H9 (cell line): ENCODE measurements at regions not wholly inside any gene's neighbourhood (a gene's known extent, or its start where the extent isn't known, plus 50 kb on each side); places are given as distances from the start of the nearest gene placed in this dataset.

Experiments
- DNase-seq: peaks from one replicate; pipeline ENCODE4 v3.0.0-alpha.2; 2017
- H2AFZ ChIP-seq: one replicate; pipeline ENCODE4 v1.6.1; 2013; ENCODE audit warnings: mild to moderate bottlenecking, low read length, control low read depth, moderate library complexity
- H2AK5ac ChIP-seq: 2 replicates; pipeline ENCODE4 v1.6.1; 2013; ENCODE audit warnings: low read length, control low read depth, mixed read lengths; ENCODE audit not compliant: insufficient read length
- H2BK120ac ChIP-seq: one replicate; pipeline ENCODE4 v1.6.1; 2013; ENCODE audit warnings: low read depth, mild to moderate bottlenecking, low read length, control low read depth, inconsistent platforms; ENCODE audit not compliant: poor library complexity, severe bottlenecking
- H2BK12ac ChIP-seq: 2 replicates; pipeline ENCODE4 v1.6.1; 2013; ENCODE audit warnings: low read length, control low read depth, mixed read lengths, low read depth; ENCODE audit not compliant: insufficient read length
- H2BK15ac ChIP-seq: 2 replicates; pipeline ENCODE4 v1.6.1; 2013; ENCODE audit warnings: low read depth, low read length, control low read depth
- H2BK20ac ChIP-seq: one replicate; pipeline ENCODE4 v1.6.1; 2013; ENCODE audit warnings: low read depth, mild to moderate bottlenecking, low read length, control low read depth, inconsistent platforms; ENCODE audit not compliant: poor library complexity, severe bottlenecking
- H2BK5ac ChIP-seq: 2 replicates; pipeline ENCODE4 v1.6.1; 2013; ENCODE audit warnings: low read length, control low read depth, mixed read lengths; ENCODE audit not compliant: insufficient read length
- H3K14ac ChIP-seq: 2 replicates; pipeline ENCODE4 v1.6.1; 2013; ENCODE audit warnings: low read length, control low read depth; ENCODE audit not compliant: insufficient read depth
- H3K18ac ChIP-seq: 2 replicates; pipeline ENCODE4 v1.6.1; 2013; ENCODE audit warnings: low read depth, mild to moderate bottlenecking, mixed read lengths, low read length, control low read depth; ENCODE audit not compliant: insufficient read length
- H3K23ac ChIP-seq: 2 replicates; pipeline ENCODE4 v1.6.1; 2013; ENCODE audit warnings: low read length, control low read depth, mixed read lengths, low read depth; ENCODE audit not compliant: insufficient read length
- H3K23me2 ChIP-seq: 2 replicates; pipeline ENCODE4 v1.6.1; 2013; ENCODE audit warnings: low read depth, mild to moderate bottlenecking, mixed read lengths, low read length, control low read depth; ENCODE audit not compliant: insufficient read length, poor library complexity, severe bottlenecking
- H3K27ac ChIP-seq: 2 replicates; pipeline ENCODE4 v1.5.1; 2013; ENCODE audit warnings: low read length, control low read depth, mixed read lengths, low read depth; ENCODE audit not compliant: insufficient read length
- H3K27me3 ChIP-seq: 2 replicates; pipeline ENCODE4 v1.6.1; 2013; ENCODE audit warnings: low read length, control low read depth, inconsistent platforms; ENCODE audit not compliant: insufficient read depth
- H3K4ac ChIP-seq: 2 replicates; pipeline ENCODE4 v1.6.1; 2013; ENCODE audit warnings: low read depth, mild to moderate bottlenecking, control low read depth, inconsistent platforms, low read length, moderate library complexity
- H3K4me1 ChIP-seq: 2 replicates; pipeline ENCODE4 v1.6.1; 2013; ENCODE audit warnings: low read length, control low read depth, inconsistent platforms; ENCODE audit not compliant: insufficient read depth
- H3K4me2 ChIP-seq: 2 replicates; pipeline ENCODE4 v1.6.1; 2013; ENCODE audit warnings: low read length, control low read depth, mixed read lengths; ENCODE audit not compliant: insufficient read length, insufficient read depth
- H3K56ac ChIP-seq: 2 replicates; pipeline ENCODE4 v1.6.1; 2013; ENCODE audit warnings: low read depth, mild to moderate bottlenecking, mixed read lengths, low read length, control low read depth; ENCODE audit not compliant: insufficient read length
- H3K79me1 ChIP-seq: 2 replicates; pipeline ENCODE4 v1.6.1; 2013; ENCODE audit warnings: low read depth, mild to moderate bottlenecking, moderate library complexity, low read length, control low read depth, inconsistent platforms; ENCODE audit not compliant: insufficient read depth, poor library complexity, severe bottlenecking
- H3K79me2 ChIP-seq: 2 replicates; pipeline ENCODE4 v1.6.1; 2013; ENCODE audit warnings: low read length, control low read depth, inconsistent platforms; ENCODE audit not compliant: insufficient read depth
- H3K9ac ChIP-seq: 2 replicates; pipeline ENCODE4 v1.6.1; 2013; ENCODE audit warnings: low read length, control low read depth, mixed read lengths; ENCODE audit not compliant: insufficient read length; ENCODE audit errors: extremely low read depth
- H3K9me3 ChIP-seq: one replicate; pipeline ENCODE4 v1.6.1; 2013; ENCODE audit warnings: low read depth, low read length, inconsistent platforms; ENCODE audit not compliant: control insufficient read depth
- H3T11ph ChIP-seq: one replicate; pipeline ENCODE4 v1.6.1; 2013; ENCODE audit warnings: mild to moderate bottlenecking, low read length, control low read depth, inconsistent platforms
- H4K20me1 ChIP-seq: one replicate; pipeline ENCODE4 v1.6.1; 2013; ENCODE audit not compliant: control insufficient read depth, insufficient read length, insufficient read depth
- H4K5ac ChIP-seq: 2 replicates; pipeline ENCODE4 v1.6.1; 2013; ENCODE audit warnings: low read depth, mild to moderate bottlenecking, mixed read lengths, low read length, control low read depth; ENCODE audit not compliant: insufficient read length
- H4K8ac ChIP-seq: replicated peaks from 2 replicates; pipeline ENCODE4 v1.6.1; 2013; ENCODE audit warnings: low read length, control low read depth, mixed read lengths, low read depth; ENCODE audit not compliant: insufficient read length
- H4K91ac ChIP-seq: 2 replicates; pipeline ENCODE4 v1.6.1; 2013; ENCODE audit warnings: low read depth, mild to moderate bottlenecking, moderate library complexity, mixed read lengths, low read length, control low read depth; ENCODE audit not compliant: insufficient read length
- H3K27ac Mint-ChIP-seq, 3 experiments: 2 replicates in 2 of 3; 3 replicates in 1 of 3; pipeline ENCODE4 v1.8.0; 2020 to 2021; ENCODE audit warnings: mixed read lengths in 3 of 3, mild to moderate bottlenecking in 1 of 3, moderate library complexity in 1 of 3
- H3K27me3 Mint-ChIP-seq: 2 replicates; pipeline ENCODE4 v1.8.0; 2021; ENCODE audit warnings: low read depth, mild to moderate bottlenecking, moderate library complexity, mixed read lengths
- H3K36me3 Mint-ChIP-seq, 3 experiments: 2 replicates in 2 of 3; 3 replicates in 1 of 3; pipeline ENCODE4 v1.8.0; 2020 to 2021; ENCODE audit warnings: low read depth in 3 of 3, mixed read lengths in 3 of 3; ENCODE audit not compliant: insufficient read depth in 1 of 3
- H3K4me1 Mint-ChIP-seq, 2 experiments: 2 replicates each; pipeline ENCODE4 v1.8.0; 2020; ENCODE audit warnings: mixed read lengths in 2 of 2
- H3K4me3 Mint-ChIP-seq, 2 experiments: 2 replicates in 1 of 2; 3 replicates in 1 of 2; pipeline ENCODE4 v1.8.0; 2020 to 2021; ENCODE audit warnings: mild to moderate bottlenecking in 2 of 2, mixed read lengths in 2 of 2, moderate library complexity in 1 of 2
- H3K9me3 Mint-ChIP-seq, 2 experiments: 2 replicates in 1 of 2; 3 replicates in 1 of 2; pipeline ENCODE4 v1.8.0; 2020; ENCODE audit warnings: mild to moderate bottlenecking in 2 of 2, mixed read lengths in 2 of 2, moderate library complexity in 1 of 2
- WGBS: extraction: QIAGEN DNeasy Blood & Tissue Kit; methylation state at CpG from one replicate; pipeline ENCODE4 v1.1.7; 2013; ENCODE audit warnings: missing lambda C conversion rate, low lambda C conversion rate, mixed read lengths; ENCODE audit not compliant: insufficient read length; ENCODE audit errors: extremely low coverage; 5-methylcytosine and 5-hydroxymethylcytosine counted together
- TF ChIP-seq, protein P1 (sequence below): fragments of 200-600 bp; sonication (generic); conservative IDR thresholded peaks from 3 replicates; pipeline ENCODE4 v1.8.0; 2021; ENCODE audit warnings: antibody characterized with exemption, mild to moderate bottlenecking

DNA sequence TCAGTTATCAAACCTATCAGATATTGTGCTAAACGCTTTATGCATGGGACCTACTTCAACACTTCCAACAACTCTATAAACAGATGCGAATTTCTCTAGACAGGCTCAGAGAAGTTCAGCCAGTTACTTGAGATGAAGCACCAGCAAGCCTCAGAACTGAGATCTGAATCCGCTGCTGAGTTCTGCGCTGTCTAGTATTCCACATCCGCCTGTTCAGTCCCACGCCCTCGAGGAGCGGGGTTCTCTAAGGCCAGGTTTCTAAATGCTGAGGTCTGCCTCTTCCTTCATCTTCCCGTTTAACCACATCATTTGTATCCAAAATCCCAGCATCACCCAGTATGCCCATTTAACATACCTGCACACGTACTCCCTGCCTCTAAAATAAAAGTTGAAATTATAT, 297.8 kb upstream of the ZNF32 start:
- no peak overlapping the region for H2BK15ac ChIP-seq
- no CpG with 5 or more reads among the region's 10 CpGs for WGBS
- no peaks in the 10 kb centered on the region for H4K20me1 ChIP-seq
- peaks cover 3% of the 10 kb centered on the region for H3K27me3 Mint-ChIP-seq
- no peak overlapping the region for H2BK20ac ChIP-seq
- H4K91ac ChIP-seq: no peak overlapping the region
- H2AK5ac ChIP-seq: no peak overlapping the region
- no peak overlapping the region for H3T11ph ChIP-seq
- H3K27ac ChIP-seq: no peak overlapping the region
- H3K23ac ChIP-seq: no peak overlapping the region
- TF ChIP-seq, protein P1, sequence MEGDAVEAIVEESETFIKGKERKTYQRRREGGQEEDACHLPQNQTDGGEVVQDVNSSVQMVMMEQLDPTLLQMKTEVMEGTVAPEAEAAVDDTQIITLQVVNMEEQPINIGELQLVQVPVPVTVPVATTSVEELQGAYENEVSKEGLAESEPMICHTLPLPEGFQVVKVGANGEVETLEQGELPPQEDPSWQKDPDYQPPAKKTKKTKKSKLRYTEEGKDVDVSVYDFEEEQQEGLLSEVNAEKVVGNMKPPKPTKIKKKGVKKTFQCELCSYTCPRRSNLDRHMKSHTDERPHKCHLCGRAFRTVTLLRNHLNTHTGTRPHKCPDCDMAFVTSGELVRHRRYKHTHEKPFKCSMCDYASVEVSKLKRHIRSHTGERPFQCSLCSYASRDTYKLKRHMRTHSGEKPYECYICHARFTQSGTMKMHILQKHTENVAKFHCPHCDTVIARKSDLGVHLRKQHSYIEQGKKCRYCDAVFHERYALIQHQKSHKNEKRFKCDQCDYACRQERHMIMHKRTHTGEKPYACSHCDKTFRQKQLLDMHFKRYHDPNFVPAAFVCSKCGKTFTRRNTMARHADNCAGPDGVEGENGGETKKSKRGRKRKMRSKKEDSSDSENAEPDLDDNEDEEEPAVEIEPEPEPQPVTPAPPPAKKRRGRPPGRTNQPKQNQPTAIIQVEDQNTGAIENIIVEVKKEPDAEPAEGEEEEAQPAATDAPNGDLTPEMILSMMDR: no peak
- DNase-seq: no peak
- no peak overlapping the region for H3K4ac ChIP-seq
- no peaks in the 10 kb centered on the region for H3K4me1 ChIP-seq
- H3K14ac ChIP-seq: no peak overlapping the region
- H3K4me3 Mint-ChIP-seq: no peak overlapping the region
- H3K18ac ChIP-seq: no peak overlapping the region
- H3K4me1 Mint-ChIP-seq: no peaks in the 10 kb centered on the region
- no peaks in the 10 kb centered on the region for H3K27me3 ChIP-seq
- no peaks in the 10 kb centered on the region for H3K79me2 ChIP-seq
- no peak overlapping the region for H3K27ac Mint-ChIP-seq
- H3K9ac ChIP-seq: no peak overlapping the region
- H2AFZ ChIP-seq: no peak overlapping the region
- H3K56ac ChIP-seq: no peak overlapping the region
- no peaks in the 10 kb centered on the region for H3K36me3 Mint-ChIP-seq
- H2BK120ac ChIP-seq: no peak overlapping the region
- H3K4me2 ChIP-seq: no peak overlapping the region
- H3K79me1 ChIP-seq: no peaks in the 10 kb centered on the region
- no peak overlapping the region for H4K5ac ChIP-seq
- H3K23me2 ChIP-seq: no peaks in the 10 kb centered on the region
- H2BK5ac ChIP-seq: no peak overlapping the region
- no peak overlapping the region for H2BK12ac ChIP-seq
- no peak overlapping the region for H4K8ac ChIP-seq
- H3K9me3 ChIP-seq: no peaks in the 10 kb centered on the region
- H3K9me3 Mint-ChIP-seq: peaks cover 0 to 3% of the 10 kb centered on the region in 2 experiments; a peak in 3 of 5 replicates
